Calu3 (cell line): ENCODE measurements at regions not wholly inside any gene's neighbourhood (a gene's known extent, or its start where the extent isn't known, plus 50 kb on each side); places are given as distances from the start of the nearest gene placed in this dataset.

Experiments
- BruUV-seq: library from RNA; stranded (reverse); fragments of 400-500 nt; replicated peaks from 2 replicates; lab custom pipeline; 2021; lab: Mats Ljungman, UMichigan
- CTCF ChIA-PET: fragments of 300-600 bp; sonication (Branson Sonifier 250); formaldehyde crosslinking; loops from one replicate; lab custom pipeline; 2022; ENCODE audit warnings: antibody characterized with exemption; lab: Charles Lee
- DNase-seq: peaks from one replicate; pipeline ENCODE4 v3.0.0; 2022
- H3K27ac Mint-ChIP-seq: one replicate; pipeline ENCODE4 v1.8.0; 2022; ENCODE audit warnings: mixed read lengths; ENCODE audit not compliant: unreplicated experiment
- H3K27me3 Mint-ChIP-seq: one replicate; pipeline ENCODE4 v1.8.0; 2022; ENCODE audit warnings: mixed read lengths; ENCODE audit not compliant: unreplicated experiment
- H3K36me3 Mint-ChIP-seq: one replicate; pipeline ENCODE4 v1.8.0; 2022; ENCODE audit warnings: mild to moderate bottlenecking, moderate library complexity, mixed read lengths; ENCODE audit not compliant: insufficient read depth, unreplicated experiment
- H3K4me1 Mint-ChIP-seq: one replicate; pipeline ENCODE4 v1.8.0; 2022; ENCODE audit warnings: mild to moderate bottlenecking, low read depth, mixed read lengths; ENCODE audit not compliant: unreplicated experiment
- H3K4me3 Mint-ChIP-seq: one replicate; pipeline ENCODE4 v1.8.0; 2022; ENCODE audit warnings: mild to moderate bottlenecking, low read depth, moderate library complexity, mixed read lengths; ENCODE audit not compliant: unreplicated experiment
- H3K9me3 Mint-ChIP-seq: one replicate; pipeline ENCODE4 v1.8.0; 2022; ENCODE audit warnings: low read depth, mixed read lengths; ENCODE audit not compliant: unreplicated experiment
- CTCF ChIP-seq: fragments of 200-600 bp; IDR thresholded peaks from one replicate; pipeline ENCODE4 v1.8.0; 2022; ENCODE audit warnings: antibody characterized with exemption; ENCODE audit not compliant: unreplicated experiment
- intact Hi-C: fragments of 100-400 bp; cut with micrococcal nuclease; formaldehyde crosslinking; loops from one replicate; pipeline ENCODE4 v1.10.0; 2022; ENCODE audit not compliant: unreplicated experiment

GRCh38 chr6:82571455-82571854 lies 207.8 kb downstream of the TPBG start:
- intact Hi-C loops = no loop called here
- no TSS peak for BruUV-seq
- TF ChIP-seq CTCF = no peak
- Mint-ChIP-seq H3K27me3 (no peaks in the 10 kb centered on the region), H3K27ac (no peak overlapping the region), H3K4me1 (peaks cover 10% of the 10 kb centered on the region), H3K9me3 (no peaks in the 10 kb centered on the region), H3K4me3 (no peak overlapping the region), H3K36me3 (no peaks in the 10 kb centered on the region)
- no peak for DNase-seq
- CTCF ChIA-PET = no interaction called here

GRCh38 chr6:82573254-82573972 lies 209.8 kb downstream of the TPBG start:
- Mint-ChIP-seq H3K27ac (no peak overlapping the region), H3K4me3 (no peak overlapping the region), H3K9me3 (no peaks in the 10 kb centered on the region), H3K36me3 (no peaks in the 10 kb centered on the region), H3K27me3 (no peaks in the 10 kb centered on the region), H3K4me1 (peaks cover 10% of the 10 kb centered on the region)
- intact Hi-C loops = no loop called here
- CTCF ChIA-PET = interaction anchor here (0.6 kb wide), 1 partner anchor 305 kb away, joined by 8 read pairs; no protein-coding TSS in a partner anchor
- no TSS peak for BruUV-seq
- DNase-seq = no peak
- no peak for TF ChIP-seq CTCF

GRCh38 chr6:82576284-82576683 lies 212.7 kb downstream of the TPBG start:
- no peak for TF ChIP-seq CTCF
- Mint-ChIP-seq H3K9me3 (no peaks in the 10 kb centered on the region), H3K27me3 (no peaks in the 10 kb centered on the region), H3K36me3 (no peaks in the 10 kb centered on the region), H3K4me3 (no peak overlapping the region), H3K4me1 (peaks cover 2% of the 10 kb centered on the region), H3K27ac (no peak overlapping the region)
- no peak for DNase-seq
- CTCF ChIA-PET = no interaction called here
- BruUV-seq = no TSS peak
- intact Hi-C loops = no loop called here

- H3K4me3 Mint-ChIP-seq = no peak overlapping the region
- H3K4me1 Mint-ChIP-seq = peaks cover 14% of the 10 kb centered on the region
- CTCF ChIA-PET = no interaction called here
- no peak for DNase-seq
- no peak overlapping the region for H3K27ac Mint-ChIP-seq
- H3K36me3 Mint-ChIP-seq = no peaks in the 10 kb centered on the region
- intact Hi-C loops = no loop called here
- no TSS peak for BruUV-seq
- no peak for TF ChIP-seq CTCF
- no peaks in the 10 kb centered on the region for H3K27me3 Mint-ChIP-seq
- no peaks in the 10 kb centered on the region for H3K9me3 Mint-ChIP-seq
Observed at GRCh38 chr6:82584194-82584695, 220.6 kb downstream of the TPBG start.
